ENCODE measurements at regions not wholly inside any gene's neighbourhood (a gene's known extent, or its start where the extent isn't known, plus 50 kb on each side); places are given as distances from the start of the nearest gene placed in this dataset.

DNA sequence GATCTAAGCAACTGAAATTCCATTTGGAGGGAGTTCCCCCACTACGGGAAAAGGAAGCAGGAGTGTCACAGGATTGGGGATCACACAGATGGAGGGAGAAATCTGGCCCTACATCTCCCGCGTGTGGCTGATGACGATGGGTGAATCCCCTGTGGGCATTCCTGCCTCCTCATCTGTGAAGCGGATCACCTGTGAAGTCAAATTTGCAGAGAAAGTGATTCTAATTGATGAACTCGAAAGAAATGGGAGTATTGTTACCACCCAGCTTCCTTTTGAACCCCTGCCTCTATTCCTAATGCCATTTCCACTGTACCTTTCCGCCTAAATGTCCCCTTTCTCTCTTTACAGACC lies 92.0 kb downstream of the CMPK2 start:
- TF ChIP-seq, protein P1, sequence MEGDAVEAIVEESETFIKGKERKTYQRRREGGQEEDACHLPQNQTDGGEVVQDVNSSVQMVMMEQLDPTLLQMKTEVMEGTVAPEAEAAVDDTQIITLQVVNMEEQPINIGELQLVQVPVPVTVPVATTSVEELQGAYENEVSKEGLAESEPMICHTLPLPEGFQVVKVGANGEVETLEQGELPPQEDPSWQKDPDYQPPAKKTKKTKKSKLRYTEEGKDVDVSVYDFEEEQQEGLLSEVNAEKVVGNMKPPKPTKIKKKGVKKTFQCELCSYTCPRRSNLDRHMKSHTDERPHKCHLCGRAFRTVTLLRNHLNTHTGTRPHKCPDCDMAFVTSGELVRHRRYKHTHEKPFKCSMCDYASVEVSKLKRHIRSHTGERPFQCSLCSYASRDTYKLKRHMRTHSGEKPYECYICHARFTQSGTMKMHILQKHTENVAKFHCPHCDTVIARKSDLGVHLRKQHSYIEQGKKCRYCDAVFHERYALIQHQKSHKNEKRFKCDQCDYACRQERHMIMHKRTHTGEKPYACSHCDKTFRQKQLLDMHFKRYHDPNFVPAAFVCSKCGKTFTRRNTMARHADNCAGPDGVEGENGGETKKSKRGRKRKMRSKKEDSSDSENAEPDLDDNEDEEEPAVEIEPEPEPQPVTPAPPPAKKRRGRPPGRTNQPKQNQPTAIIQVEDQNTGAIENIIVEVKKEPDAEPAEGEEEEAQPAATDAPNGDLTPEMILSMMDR (IDR thresholded peaks at IDR 0.05) = no peak
- TF ChIP-seq EZH2 (IDR thresholded peaks at IDR 0.05; ENCODE audit: borderline replicate concordance, insufficient read depth, low read depth, low read length, poor library complexity, severe bottlenecking) = no peak

All from B cell (primary cell).